Effector memory CD8-positive, alpha-beta T cell (primary cell): ENCODE measurements at regions not wholly inside any gene's neighbourhood (a gene's known extent, or its start where the extent isn't known, plus 50 kb on each side); places are given as distances from the start of the nearest gene placed in this dataset.

Source experiments
- ATAC-seq: fragments of 150-1000 bp; cut with Tn5 transposase; replicated peaks from 2 replicates; pipeline ENCODE4 v1.10.0; 2021; ENCODE audit warnings: mild to moderate bottlenecking, moderate library complexity
- DNase-seq, 3 experiments: peaks; one replicate each; pipeline ENCODE4 v3.0.0; 2021
- H3K27ac Mint-ChIP-seq, 2 donors: one replicate each; pipeline ENCODE4 v1.8.0; 2022; ENCODE audit warnings: mild to moderate bottlenecking in 2 of 2, mixed read lengths in 2 of 2, moderate library complexity in 2 of 2
- H3K27me3 Mint-ChIP-seq, 2 donors: one replicate each; pipeline ENCODE4 v1.8.0; 2022; ENCODE audit warnings: mixed read lengths in 2 of 2
- H3K36me3 Mint-ChIP-seq: one replicate; pipeline ENCODE4 v1.8.0; 2022; ENCODE audit warnings: mild to moderate bottlenecking, moderate library complexity, mixed read lengths; ENCODE audit not compliant: insufficient read depth
- H3K4me1 Mint-ChIP-seq, 2 donors: one replicate each; pipeline ENCODE4 v1.8.0; 2022; ENCODE audit warnings: low read depth in 2 of 2, mixed read lengths in 2 of 2
- H3K4me3 Mint-ChIP-seq, 2 donors: one replicate each; pipeline ENCODE4 v1.8.0; 2022; ENCODE audit warnings: mild to moderate bottlenecking in 2 of 2, mixed read lengths in 2 of 2, moderate library complexity in 2 of 2
- H3K9me3 Mint-ChIP-seq, 2 donors: one replicate each; pipeline ENCODE4 v1.8.0; 2022; ENCODE audit warnings: mixed read lengths in 2 of 2

GRCh38 chr17:22505660-22506059 is 813.3 kb downstream of the KCNJ18 start:
- Mint-ChIP-seq H3K36me3 (no peaks in the 10 kb centered on the region), H3K27ac (no peak overlapping the region), H3K4me3 (no peak overlapping the region), H3K27me3 (no peaks in the 10 kb centered on the region), H3K9me3 (peaks cover 5 to 7% of the 10 kb centered on the region in 2 donors), H3K4me1 (no peaks in the 10 kb centered on the region)
- no peak for ATAC-seq
- DNase-seq, result no peak

- DNase-seq (no peak), ATAC-seq (no peak)
- Mint-ChIP-seq H3K36me3 (no peaks in the 10 kb centered on the region), H3K27ac (no peak overlapping the region), H3K9me3 (peaks cover 7 to 8% of the 10 kb centered on the region in 2 donors), H3K4me3 (no peak overlapping the region), H3K27me3 (no peaks in the 10 kb centered on the region), H3K4me1 (no peaks in the 10 kb centered on the region)
Observed at GRCh38 chr17:22506231-22506630, 813.9 kb downstream of the KCNJ18 start.

GRCh38 chr17:22506861-22507260 is 814.5 kb downstream of the KCNJ18 start:
- H3K27ac Mint-ChIP-seq, result no peak overlapping the region
- no peak overlapping the region for H3K4me3 Mint-ChIP-seq
- H3K27me3 Mint-ChIP-seq, result no peaks in the 10 kb centered on the region
- ATAC-seq (no peak), DNase-seq (no peak)
- H3K36me3 Mint-ChIP-seq, result no peaks in the 10 kb centered on the region
- H3K4me1 Mint-ChIP-seq, result no peaks in the 10 kb centered on the region
- H3K9me3 Mint-ChIP-seq, result peaks cover under 1 to 14% of the 10 kb centered on the region in 2 donors

DNA sequence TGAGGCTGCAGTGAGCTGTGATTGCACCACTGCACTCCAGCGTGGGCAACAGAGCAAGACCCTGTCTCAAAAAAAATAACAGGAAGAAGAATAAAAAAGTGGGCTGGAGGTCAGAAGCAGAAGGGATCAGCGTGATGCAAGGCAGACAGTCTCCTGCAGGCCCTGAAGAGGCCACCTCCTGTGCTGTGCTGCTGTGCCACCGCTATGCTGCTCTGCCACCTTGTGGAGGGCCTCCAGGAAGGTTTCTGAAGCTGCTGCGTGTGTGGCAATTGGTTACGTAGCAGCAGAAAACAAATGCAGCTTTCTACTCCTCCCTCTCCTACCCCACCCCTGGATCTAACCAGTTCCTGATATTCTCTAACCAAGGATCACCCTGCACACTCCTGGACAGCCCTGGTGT is 815.5 kb downstream of the KCNJ18 start:
- H3K4me1 Mint-ChIP-seq, result no peaks in the 10 kb centered on the region
- no peak overlapping the region for H3K27ac Mint-ChIP-seq
- H3K36me3 Mint-ChIP-seq, result no peaks in the 10 kb centered on the region
- ATAC-seq, result no peak
- no peak for DNase-seq
- no peak overlapping the region for H3K4me3 Mint-ChIP-seq
- H3K27me3 Mint-ChIP-seq, result no peaks in the 10 kb centered on the region
- H3K9me3 Mint-ChIP-seq, result peaks cover 0 to 15% of the 10 kb centered on the region in 2 donors

- Mint-ChIP-seq H3K4me3 (no peak overlapping the region), H3K27ac (no peak overlapping the region), H3K9me3 (peaks cover 11 to 17% of the 10 kb centered on the region in 2 donors), H3K27me3 (no peaks in the 10 kb centered on the region), H3K36me3 (no peaks in the 10 kb centered on the region), H3K4me1 (no peaks in the 10 kb centered on the region)
- DNase-seq (no peak), ATAC-seq (no peak)
Observed at GRCh38 chr17:22510504-22510903, 818.2 kb downstream of the KCNJ18 start.

DNA sequence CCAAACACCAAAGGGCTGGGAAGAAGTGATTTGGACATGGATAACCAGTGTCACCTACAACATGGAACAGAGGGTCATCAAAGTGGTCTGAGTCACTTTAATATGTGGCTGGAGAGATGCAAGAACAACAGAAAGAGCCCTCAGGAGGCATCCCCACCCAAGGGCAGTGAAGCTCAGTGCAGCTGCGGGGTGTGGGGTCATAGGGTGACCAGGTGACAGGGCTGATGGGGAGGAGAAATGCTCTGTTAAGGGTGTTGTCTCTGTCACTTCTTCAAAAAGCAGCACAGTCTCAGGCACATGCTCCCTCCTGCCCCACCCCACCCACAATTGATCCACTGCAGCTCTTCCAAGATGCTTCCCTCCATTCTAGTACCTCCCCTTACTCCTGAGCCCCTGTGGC is 819.1 kb downstream of the KCNJ18 start:
- Mint-ChIP-seq H3K4me1 (no peaks in the 10 kb centered on the region), H3K36me3 (no peaks in the 10 kb centered on the region), H3K27ac (no peak overlapping the region), H3K9me3 (peaks cover 15 to 19% of the 10 kb centered on the region in 2 donors), H3K4me3 (no peak overlapping the region), H3K27me3 (no peaks in the 10 kb centered on the region)
- no peak for DNase-seq
- ATAC-seq, result no peak

DNA sequence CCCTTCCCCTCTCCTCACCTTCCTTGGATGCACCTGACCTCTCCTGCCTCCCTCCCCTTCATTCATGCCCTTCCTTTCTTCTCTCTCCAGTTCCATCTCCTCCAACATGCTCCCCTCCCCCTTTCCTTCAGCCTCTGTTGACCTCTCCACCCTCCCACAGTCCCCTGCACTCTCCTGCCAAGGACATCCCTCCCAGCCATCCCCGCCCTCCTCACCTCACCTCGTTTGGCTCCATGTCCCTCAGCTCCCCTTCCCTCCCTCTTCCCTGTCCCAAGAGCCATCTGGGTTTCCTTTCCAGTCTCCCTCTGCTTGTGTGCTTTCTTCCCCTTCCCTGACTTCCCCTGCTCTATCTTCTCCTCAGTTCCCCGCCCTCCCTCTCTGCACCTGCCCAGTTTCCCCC is 819.7 kb downstream of the KCNJ18 start:
- DNase-seq (no peak), ATAC-seq (no peak)
- Mint-ChIP-seq H3K27me3 (no peaks in the 10 kb centered on the region), H3K36me3 (no peaks in the 10 kb centered on the region), H3K4me1 (no peaks in the 10 kb centered on the region), H3K9me3 (peaks cover 16 to 19% of the 10 kb centered on the region in 2 donors), H3K27ac (no peak overlapping the region), H3K4me3 (no peak overlapping the region)

GRCh38 chr17:22512506-22512905 is 820.2 kb downstream of the KCNJ18 start:
- DNase-seq (no peak), ATAC-seq (no peak)
- Mint-ChIP-seq H3K4me1 (no peaks in the 10 kb centered on the region), H3K36me3 (no peaks in the 10 kb centered on the region), H3K9me3 (peaks cover 16 to 19% of the 10 kb centered on the region in 2 donors), H3K27ac (no peak overlapping the region), H3K27me3 (no peaks in the 10 kb centered on the region), H3K4me3 (no peak overlapping the region)

GRCh38 chr17:22512997-22513538 is 820.7 kb downstream of the KCNJ18 start:
- H3K27ac Mint-ChIP-seq, result no peak overlapping the region
- H3K27me3 Mint-ChIP-seq, result no peaks in the 10 kb centered on the region
- no peaks in the 10 kb centered on the region for H3K36me3 Mint-ChIP-seq
- H3K4me1 Mint-ChIP-seq, result no peaks in the 10 kb centered on the region
- H3K9me3 Mint-ChIP-seq, result peaks cover 16 to 19% of the 10 kb centered on the region in 2 donors
- no peak for DNase-seq
- H3K4me3 Mint-ChIP-seq, result no peak overlapping the region
- ATAC-seq, result no peak

DNA sequence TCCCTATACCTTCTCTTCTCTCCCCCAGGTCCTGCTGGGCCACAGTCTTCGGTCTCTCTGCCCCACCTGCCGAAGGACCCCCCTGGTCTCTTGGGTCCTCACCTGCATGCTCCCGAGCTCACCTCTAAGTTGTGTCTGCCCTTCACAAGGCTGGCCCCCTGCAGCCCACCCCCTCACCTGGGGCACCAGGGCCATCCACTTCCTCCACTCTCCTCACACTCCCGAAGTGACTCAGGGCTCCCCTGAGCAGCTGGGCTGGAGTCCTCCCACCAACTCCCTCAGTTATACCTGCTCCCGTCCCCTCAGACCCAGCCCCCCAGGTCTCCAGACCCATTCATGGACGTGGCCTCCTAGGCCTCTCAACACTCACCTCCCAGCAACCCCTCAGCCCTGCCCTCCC is 822.0 kb downstream of the KCNJ18 start:
- DNase-seq, result no peak
- no peaks in the 10 kb centered on the region for H3K4me1 Mint-ChIP-seq
- no peaks in the 10 kb centered on the region for H3K36me3 Mint-ChIP-seq
- no peak for ATAC-seq
- no peak overlapping the region for H3K4me3 Mint-ChIP-seq
- H3K27me3 Mint-ChIP-seq, result no peaks in the 10 kb centered on the region
- H3K9me3 Mint-ChIP-seq, result peaks cover 16 to 19% of the 10 kb centered on the region in 2 donors
- no peak overlapping the region for H3K27ac Mint-ChIP-seq

DNA sequence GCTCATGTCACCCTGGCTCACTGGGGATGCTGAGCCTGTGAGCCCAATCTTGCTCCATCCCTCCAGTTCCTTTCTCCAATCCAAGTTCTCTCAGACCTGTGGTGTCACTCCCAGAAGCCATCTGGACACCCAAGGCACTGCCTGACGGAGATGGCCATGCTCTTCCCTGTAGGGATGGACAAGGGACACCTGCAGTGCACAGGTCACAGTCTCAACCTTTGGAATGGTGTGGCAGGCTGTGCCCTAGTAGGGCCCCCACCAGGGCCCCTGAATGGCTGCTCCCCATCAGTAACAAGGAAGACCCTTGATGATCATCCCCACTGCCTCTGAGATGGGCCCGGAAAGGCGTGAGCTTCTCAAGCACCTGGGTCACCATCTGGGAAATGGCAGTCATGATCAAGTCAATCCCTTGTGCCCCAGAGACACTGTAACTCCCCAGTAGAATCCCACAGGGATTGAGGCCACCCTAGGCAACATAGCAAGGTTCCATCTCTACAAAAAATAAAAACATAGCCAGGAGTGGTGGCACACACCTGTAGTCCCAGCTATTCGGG is 822.5 kb downstream of the KCNJ18 start:
- no peaks in the 10 kb centered on the region for H3K4me1 Mint-ChIP-seq
- H3K27ac Mint-ChIP-seq, result no peak overlapping the region
- DNase-seq (no peak), ATAC-seq (no peak)
- H3K4me3 Mint-ChIP-seq, result no peak overlapping the region
- H3K9me3 Mint-ChIP-seq, result peaks cover 16 to 19% of the 10 kb centered on the region in 2 donors
- no peaks in the 10 kb centered on the region for H3K36me3 Mint-ChIP-seq
- no peaks in the 10 kb centered on the region for H3K27me3 Mint-ChIP-seq

DNA sequence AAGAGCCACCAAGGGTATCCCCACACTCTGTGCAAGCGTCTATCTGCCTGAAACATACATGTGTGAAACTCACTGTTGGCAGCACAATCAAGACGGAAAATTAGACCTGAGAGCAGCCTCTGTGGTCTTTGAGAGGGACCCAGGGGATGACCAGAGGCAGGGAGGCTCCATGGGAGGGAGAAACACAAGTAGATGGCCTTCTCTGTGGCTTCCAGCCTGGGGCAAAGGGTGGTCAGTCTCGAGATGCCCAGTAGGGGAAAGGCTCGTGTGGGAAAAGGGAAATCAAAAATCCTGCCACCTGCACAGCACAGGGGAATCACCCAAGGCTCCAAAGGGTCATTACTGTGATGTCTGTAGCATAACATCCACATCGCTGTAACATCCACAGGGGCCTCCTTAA is 823.3 kb downstream of the KCNJ18 start:
- Mint-ChIP-seq H3K4me1 (no peaks in the 10 kb centered on the region), H3K27me3 (no peaks in the 10 kb centered on the region), H3K9me3 (peaks cover 16 to 19% of the 10 kb centered on the region in 2 donors), H3K4me3 (no peak overlapping the region), H3K27ac (no peak overlapping the region), H3K36me3 (no peaks in the 10 kb centered on the region)
- ATAC-seq (no peak), DNase-seq (no peak)

DNA sequence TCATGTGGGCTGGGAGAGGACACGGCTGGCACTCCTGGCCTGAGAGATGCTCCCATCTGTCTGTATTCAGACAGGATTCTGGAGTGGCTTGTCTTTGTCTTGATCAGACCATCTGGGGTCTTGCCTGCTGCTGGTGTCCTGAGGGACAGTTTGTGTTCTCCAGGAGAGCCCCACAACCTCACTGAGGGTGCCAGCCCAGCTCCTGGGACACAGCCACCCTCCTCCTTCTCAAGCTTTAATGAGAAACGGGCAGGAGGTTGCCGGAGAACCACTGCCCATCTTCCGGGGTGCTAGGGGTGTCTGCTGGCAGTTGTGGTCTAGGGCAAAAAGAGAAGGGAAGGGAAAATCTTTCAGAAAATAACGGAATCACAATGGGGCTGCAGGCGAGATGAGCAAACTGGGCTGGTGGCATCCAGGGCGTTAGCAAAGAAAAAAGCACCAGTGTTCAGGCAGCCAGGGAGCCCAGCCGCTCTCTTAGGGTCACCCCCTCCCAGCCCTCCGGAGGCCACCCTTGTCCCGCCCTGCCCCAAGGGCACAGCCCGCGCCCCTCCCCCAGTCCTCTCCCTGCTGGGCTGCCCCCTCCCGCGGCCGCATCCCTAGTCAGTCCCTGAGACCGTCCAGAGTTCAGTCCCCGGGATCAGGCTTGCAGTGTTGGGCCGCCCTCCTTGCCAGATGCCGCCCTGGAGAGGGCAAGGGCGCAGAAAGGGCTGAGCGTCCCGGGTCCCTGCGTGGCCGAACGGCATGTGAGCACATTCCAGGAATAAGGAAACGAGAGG is 824.7 kb downstream of the KCNJ18 start:
- no peaks in the 10 kb centered on the region for H3K4me1 Mint-ChIP-seq
- H3K27me3 Mint-ChIP-seq, result no peaks in the 10 kb centered on the region
- H3K4me3 Mint-ChIP-seq, result no peak overlapping the region
- DNase-seq (no peak), ATAC-seq (no peak)
- peaks cover 9 to 16% of the 10 kb centered on the region in 2 donors for H3K9me3 Mint-ChIP-seq
- no peaks in the 10 kb centered on the region for H3K36me3 Mint-ChIP-seq
- H3K27ac Mint-ChIP-seq, result no peak overlapping the region

DNA sequence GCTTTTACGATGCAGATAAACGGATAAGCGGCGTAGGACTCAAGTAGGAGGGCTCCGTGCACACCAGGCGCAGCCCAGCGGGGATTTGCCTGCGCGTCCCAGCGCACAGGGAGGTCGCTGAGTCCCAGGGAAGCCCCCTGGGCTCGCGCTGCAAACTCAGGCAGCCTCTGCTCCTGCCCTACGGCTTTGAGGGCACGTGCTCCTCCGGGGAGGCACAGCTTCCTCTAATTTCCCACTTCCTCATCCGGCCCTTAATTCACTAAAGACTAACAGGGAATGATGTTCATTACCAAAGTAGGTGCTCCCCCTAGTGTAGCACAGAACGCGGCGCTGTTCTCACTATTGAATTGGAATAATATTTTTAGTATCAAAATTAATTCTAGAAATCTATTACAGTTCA is 825.4 kb downstream of the KCNJ18 start:
- no peaks in the 10 kb centered on the region for H3K27me3 Mint-ChIP-seq
- peaks cover 9 to 16% of the 10 kb centered on the region in 2 donors for H3K9me3 Mint-ChIP-seq
- H3K27ac Mint-ChIP-seq, result no peak overlapping the region

More for the DNA sequence above, 825.4 kb downstream of the KCNJ18 start:
- DNase-seq (no peak), ATAC-seq (no peak)
- Mint-ChIP-seq H3K4me3 (no peak overlapping the region), H3K36me3 (no peaks in the 10 kb centered on the region), H3K4me1 (no peaks in the 10 kb centered on the region)
